Left forelimb (tissue), 1 donor: ENCODE measurements at regions not wholly inside any gene's neighbourhood (a gene's known extent, or its start where the extent isn't known, plus 50 kb on each side); places are given as distances from the start of the nearest gene placed in this dataset.

Source experiments
- DNase-seq: peaks from one replicate; pipeline ENCODE4 v3.0.0-alpha.2; 2018; ENCODE audit warnings: low spot score

DNA sequence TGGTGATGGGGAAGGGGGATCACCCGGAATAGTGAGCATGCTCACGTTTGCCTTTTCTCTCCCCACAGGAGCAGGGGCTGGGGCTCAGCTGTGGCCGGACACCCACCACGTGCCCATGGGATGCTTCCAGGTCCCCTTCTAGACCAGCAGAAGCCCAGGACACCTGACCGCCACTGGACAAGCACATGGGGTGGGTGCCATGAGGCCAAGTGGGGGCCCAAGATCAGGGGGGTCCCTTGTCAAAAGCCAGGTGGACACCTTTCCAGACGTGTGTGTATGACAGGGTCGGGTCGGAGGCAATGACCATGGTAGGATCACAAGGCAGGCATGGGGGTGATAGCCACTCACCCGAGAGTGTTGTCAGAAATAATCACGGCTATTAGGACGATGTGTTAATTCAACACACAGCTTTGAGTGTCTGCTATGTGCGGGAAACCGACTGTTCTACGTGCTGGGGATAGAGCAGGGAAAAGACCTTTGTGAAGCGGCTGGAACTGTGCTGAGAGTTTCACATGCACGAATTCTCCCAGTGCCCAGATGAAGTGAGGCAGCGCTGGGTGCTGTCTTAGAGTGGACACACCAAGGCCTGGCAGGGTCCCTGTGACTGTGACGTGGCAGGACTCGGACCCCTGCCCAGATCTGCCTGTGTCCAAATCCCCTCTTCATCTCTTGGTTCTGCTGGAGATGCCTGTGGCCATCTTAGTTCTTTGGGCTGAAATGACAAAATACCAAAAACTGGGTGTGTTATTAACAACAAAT, 244.7 kb downstream of the NDUFA10 start:
- peak; percentile 52 for DNase-seq

- no peak for DNase-seq
These were observed 245.6 kb downstream of the NDUFA10 start for GRCh38 chr2:239779584-239779983.

DNA sequence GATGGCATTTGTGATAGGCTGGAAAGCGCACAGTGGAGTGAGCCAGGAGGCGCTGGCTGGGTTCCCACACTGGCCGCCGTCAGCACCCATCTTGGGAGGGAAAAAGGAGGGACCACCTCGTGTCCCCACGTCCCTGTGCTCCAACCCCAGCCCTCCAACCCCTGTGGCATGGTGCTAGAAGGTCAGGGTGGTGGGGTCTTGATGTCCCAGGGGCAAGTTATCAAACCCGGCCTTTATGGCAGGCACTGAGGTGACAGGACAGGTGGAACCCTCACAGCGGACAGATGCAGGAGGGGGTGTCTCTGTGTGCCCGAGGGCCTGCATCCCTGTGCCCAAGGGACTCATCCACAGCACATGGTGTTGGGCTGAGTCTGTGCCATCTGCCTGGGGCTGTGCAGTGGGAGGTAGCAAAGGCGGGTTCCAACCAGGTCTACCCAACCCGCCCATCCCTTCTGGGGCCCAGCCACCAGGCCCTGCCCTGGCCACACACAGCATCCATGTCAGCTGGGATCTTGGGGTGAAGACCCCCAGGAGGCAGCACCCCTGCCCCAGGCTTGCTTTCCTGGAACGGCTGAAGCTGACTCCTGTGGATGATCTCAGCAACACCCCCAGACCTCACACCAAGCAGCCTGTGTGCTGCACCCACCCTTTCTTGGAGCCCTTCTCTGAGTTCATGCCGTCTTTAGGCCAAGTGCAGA, 246.1 kb downstream of the NDUFA10 start:
- DNase-seq, result peak; percentile 55

DNA sequence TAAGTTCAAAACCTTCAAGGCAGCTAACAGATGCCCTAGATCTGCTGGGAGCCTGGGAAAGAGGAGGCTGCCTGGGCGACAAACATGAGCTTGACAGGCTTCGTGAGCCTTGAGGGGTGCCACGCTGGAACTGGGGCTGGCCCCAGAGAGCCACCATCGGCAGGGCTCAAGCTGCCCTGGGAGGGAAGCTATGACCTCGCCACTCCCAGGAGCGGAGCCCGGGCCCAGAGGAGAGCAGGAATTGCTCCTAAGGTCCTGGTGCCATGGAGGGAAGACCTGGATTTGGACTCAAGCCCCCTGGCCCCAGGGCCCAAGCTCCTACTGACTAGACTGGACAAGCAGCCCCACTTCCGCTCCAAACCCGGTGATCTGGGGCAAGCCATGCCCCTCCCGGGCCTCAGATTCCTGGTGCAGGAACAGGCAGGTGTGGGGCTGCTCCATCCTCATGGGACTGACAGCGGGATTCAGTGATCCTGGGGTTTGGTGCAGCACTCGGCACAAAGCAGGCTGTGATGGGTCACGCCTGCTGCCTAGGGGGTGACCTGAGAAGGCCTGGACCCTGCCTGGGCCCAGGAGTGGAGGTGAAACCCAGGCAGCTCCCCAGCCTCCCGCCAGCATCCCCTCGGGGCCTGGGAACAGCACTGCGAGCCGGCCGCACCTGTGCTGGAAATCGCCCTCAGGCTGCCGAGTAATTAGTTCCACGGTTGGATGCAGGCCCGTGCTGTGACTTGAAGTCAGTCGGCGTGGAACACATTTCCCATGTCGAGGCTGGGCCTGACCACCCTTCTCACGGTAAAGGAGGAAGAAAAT, 246.9 kb downstream of the NDUFA10 start:
- peak; percentile 57 for DNase-seq

DNA sequence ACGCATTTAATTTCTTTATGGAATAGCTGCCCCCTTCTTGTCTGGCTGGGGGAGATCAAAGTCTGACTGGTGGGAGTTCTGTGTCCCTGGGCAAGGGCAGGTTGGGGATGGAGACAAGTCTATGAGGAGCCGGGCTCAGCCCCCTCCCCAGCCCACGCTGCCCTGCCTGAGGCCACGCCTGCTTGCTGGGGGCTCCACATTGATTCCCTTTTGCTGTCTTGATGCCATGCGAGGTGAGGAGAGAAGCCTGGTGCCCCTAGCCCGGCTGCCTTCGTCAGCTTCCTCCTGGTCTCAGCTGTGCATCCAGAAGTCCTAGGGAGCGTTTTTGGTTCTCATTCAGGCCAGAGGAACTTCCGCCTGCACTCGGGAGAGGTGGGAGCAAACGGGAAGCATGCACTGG, 247.9 kb downstream of the NDUFA10 start:
- no peak for DNase-seq

GRCh38 chr2:239776436-239777005, 248.6 kb downstream of the NDUFA10 start:
- DNase-seq, result peak; percentile 67

DNA sequence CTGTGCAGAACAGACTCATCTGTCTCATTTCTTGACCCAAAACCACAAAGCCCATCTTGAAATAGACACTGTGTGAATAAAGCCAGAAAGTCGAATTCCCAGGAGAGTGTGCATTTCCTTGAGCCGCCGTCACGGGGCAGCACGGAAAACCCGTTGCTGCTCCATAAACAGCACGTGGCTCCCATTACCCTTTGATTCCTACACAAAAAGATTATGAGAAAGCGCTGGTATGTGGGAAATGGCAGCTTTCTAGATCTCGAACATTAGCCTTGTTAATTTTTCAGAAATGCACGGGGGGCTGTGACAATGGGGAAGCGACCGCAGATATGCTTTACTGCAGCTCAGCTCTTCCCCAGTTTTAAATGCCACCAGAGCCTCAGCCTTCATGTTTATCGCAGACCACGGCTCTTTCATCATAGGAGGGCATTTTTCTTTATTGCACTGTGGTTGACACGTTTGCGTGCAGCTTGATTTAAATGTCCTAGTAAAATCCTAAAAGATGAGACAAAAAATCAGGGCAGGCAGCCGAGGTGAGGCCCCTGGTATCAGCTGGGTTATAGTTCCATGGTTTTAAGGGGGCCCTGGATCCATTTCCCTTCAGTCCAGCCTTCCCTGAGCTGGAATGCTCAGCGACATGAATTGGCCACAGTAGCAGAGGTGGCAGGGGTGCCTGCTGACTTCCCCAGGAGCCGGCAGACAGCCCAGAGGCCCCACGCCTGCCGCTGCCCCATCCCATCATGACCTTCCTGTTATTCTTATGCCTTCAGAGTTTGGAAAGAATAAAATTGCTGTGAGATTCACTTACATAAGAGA, 249.3 kb downstream of the NDUFA10 start:
- peak; percentile 61 for DNase-seq

DNA sequence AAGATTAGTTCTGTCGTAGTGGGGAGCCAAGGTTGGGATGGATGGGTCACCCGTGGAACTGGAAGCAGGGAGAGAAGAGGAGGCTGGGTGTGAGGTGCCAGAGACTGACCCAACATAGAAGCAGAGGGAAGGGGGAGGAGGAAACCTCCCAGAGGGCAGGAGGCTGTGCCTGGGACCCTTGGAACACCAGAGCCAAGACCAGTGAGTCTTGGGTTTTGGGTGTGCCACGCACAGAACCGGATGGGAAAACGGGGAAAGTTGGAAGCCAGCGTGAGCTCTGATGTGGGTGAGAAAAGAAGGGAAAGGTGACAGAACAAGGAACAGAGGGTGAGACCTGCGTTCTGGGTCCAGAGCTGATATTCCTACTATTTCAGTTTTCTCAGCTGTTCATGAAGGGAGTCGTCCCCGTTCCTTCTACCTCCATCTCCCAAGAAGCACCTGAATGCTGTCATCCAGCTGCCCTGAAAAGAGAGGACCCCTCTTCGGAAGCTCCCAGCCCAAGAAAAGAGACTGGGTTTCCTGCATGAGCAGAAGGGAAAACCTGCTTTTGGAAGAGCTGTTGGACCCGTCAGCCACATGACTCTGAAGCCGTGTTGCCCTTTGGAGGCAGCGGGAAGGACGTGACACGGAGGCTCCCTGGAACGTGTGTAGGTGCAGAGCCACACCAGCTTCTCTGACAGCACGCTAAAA, 250.1 kb downstream of the NDUFA10 start:
- peak; percentile 59 for DNase-seq

- DNase-seq, result no peak
These were observed 251.0 kb downstream of the NDUFA10 start for GRCh38 chr2:239774142-239774462.

DNA sequence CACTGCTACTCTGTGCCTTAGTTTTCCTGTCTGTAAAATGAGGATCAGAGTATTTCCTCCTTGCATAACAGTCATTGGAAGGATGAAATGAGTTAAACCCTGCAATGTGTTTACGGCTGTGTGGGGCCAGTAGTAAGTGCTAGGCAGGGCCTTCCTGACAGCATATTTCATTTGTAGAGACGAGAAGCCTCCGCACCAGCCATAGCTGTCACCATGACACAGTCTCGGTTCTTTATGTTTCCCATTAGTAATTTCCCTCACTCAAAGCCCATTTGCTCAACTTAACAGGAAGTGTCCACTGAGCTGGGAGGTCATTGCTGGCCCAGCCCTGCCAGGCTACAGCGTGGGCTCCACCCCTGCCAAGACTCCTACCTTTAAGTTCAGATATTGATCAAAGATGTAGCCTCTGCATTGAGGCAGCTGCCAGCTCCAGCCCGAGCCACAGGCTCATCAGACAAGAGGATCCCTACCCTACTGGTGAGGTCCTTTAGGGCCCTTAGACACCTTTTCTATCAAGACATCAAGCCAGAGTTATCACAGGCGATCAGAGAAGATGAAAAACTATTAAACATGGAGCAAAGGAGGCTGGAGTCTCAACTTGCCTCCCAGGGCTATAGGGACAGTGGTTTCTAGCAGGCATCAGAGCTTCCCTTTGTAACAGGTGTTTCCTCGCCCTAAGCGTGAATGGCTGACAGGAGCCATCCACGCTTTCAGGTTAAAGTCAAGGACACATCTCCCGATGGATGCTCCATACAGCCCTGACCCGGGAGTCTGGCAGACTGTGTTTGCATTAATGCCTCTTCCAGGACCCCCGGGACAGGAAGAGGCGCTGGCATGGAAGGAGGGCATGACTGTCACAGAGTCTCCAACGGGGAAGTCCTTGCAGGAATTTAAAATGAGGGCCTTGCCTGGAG, 251.7 kb downstream of the NDUFA10 start:
- peak; percentile 34 for DNase-seq

- peak; percentile 36 for DNase-seq
These were observed 252.4 kb downstream of the NDUFA10 start for GRCh38 chr2:239772721-239773120.

- no peak for DNase-seq
These were observed 254.9 kb downstream of the NDUFA10 start for GRCh38 chr2:239770246-239770639.

GRCh38 chr2:239769554-239770245, 255.4 kb downstream of the NDUFA10 start:
- DNase-seq, result peak; percentile 60

GRCh38 chr2:239768907-239769553, 256.1 kb downstream of the NDUFA10 start:
- peak; percentile 41 for DNase-seq

DNA sequence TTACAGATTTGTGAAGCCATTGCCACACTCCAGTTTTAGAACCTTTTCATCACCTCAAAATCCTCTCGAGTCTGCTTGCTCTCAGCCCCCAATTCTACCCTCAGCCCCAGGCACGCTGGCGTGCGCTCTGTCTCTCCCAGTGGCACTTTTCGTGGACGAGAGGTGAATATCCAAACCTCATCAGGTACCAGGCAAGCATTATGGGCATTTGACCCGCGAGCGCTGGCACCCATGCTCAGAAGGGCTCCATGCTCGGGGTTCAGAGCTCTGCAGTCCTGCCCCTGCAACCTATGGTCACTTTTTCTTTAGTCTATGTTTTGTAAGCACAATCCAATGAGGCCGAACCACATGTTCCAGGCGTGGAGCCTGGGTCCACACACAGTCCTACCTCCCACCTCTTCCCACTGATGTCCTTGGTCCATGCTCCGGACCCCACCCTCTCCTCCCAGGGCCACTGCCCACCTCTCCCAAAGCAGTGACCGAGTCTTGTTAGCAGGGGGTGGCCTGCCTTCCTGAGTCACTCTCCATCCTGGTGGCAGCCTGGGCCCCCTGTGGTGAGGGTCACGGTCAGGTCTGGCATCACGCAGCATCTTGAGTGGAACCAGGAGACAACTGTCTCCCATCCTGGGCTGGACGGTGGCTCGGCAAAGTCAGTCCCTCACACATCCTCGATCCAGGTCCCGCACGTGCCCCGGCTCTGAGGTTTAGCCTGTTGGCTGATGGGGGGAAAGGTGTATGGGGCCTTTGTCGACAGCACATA, 256.9 kb downstream of the NDUFA10 start:
- DNase-seq, result peak; percentile 64

DNA sequence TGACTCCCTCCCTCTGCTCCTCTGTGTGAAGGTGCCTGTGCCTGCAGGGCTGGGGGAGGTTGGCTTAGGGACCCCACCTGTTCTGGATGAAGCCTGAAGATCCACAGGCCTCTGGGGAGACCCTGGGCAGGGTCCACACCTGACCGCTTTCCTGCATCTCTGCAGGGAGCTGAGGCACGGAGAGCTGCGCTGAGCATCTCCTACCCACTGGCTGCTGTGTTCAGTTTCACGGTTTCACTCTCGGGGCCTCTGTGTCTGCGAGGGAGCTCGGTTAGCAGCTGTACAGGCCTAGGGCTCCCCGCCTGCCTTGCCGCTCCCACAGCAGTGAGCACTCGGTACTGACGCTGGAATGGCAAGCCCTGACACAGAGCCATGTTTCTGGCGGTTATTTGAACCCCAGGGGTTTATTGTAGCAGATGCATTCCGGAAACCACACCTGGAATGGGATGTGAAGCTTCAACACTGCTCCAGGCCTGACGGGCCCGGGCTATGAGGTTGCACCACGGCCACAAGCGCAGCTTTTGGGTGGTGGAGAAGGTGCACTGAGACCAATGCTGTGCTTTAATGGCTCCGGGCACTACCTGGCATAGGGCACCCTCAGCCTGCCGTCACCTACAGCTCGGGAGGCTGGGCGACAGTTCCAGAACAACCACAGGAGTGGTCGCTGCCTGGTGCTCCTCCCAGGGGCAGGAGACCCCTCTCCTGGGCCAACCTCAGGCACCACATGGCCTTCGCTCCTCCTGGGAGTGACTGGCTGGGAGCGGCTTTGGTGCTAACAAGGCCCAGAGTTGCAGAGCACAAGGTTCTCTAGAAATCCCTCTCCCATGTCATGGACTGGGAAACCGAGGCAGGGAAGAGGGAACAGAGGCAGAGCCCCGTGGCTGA, 257.9 kb downstream of the NDUFA10 start:
- DNase-seq, result no peak

GRCh38 chr2:239765911-239766310, 259.2 kb downstream of the NDUFA10 start:
- no peak for DNase-seq
